ENCODE measurements at regions not wholly inside any gene's neighbourhood (a gene's known extent, or its start where the extent isn't known, plus 50 kb on each side); places are given as distances from the start of the nearest gene placed in this dataset.

DNA sequence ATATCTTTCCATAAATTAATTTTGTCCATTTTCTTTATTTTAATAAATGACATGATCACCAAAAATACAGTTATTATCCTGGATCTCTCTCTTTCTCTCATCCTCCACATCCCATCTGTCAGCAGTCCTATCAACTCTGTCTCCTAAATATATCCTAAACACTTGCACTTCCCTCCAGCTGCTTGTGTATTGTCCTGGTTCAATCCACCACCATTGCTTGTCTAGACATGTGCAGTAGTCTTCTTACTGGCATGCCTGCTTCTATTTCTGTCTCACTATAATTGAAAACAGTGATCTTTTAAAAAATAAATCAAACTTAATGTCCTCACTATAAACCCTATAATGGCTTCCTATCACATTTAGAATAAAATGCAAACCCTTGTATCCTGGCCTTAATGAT lies 2168.6 kb upstream of the PIK3C3 start:
- Histone ChIP-seq H3K36me3 (no peaks in the 10 kb centered on the region), H3K27me3 (no peaks in the 10 kb centered on the region), H3K9me3 (no peaks in the 10 kb centered on the region), H3K4me3 (no peak overlapping the region), H3K27ac (no peak overlapping the region), H3K4me1 (no peaks in the 10 kb centered on the region)
- TF ChIP-seq, protein P1, sequence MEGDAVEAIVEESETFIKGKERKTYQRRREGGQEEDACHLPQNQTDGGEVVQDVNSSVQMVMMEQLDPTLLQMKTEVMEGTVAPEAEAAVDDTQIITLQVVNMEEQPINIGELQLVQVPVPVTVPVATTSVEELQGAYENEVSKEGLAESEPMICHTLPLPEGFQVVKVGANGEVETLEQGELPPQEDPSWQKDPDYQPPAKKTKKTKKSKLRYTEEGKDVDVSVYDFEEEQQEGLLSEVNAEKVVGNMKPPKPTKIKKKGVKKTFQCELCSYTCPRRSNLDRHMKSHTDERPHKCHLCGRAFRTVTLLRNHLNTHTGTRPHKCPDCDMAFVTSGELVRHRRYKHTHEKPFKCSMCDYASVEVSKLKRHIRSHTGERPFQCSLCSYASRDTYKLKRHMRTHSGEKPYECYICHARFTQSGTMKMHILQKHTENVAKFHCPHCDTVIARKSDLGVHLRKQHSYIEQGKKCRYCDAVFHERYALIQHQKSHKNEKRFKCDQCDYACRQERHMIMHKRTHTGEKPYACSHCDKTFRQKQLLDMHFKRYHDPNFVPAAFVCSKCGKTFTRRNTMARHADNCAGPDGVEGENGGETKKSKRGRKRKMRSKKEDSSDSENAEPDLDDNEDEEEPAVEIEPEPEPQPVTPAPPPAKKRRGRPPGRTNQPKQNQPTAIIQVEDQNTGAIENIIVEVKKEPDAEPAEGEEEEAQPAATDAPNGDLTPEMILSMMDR (IDR thresholded peaks at IDR 0.05): no peak
- TF ChIP-seq POLR2AphosphoS5 (IDR thresholded peaks at IDR 0.05): no peak
- TF ChIP-seq POLR2A (IDR thresholded peaks at IDR 0.05): no peak
- no peak for TF ChIP-seq EP300 (IDR thresholded peaks at IDR 0.05)
- no peak for DNase-seq
- ATAC-seq (ENCODE audit: low FRiP score in 2 of 2): no peak

DNA sequence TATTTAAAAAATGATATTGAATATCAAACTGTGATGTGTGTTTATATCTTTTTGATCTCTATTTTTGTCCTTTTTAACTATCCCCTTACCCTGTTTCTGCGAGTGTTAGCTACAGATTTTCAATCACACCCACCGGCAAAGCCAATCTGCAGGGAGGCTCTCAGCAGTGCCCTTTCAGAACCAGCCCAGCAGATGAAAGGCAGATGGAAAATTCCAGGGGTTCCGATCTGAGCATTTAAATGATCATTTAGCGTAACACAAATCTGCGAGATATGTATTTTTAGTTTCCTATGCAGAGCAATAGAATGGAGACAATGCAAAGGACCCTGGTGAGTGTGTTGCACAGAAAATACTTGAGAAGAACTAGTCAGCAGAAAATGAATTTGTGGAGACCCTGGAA lies 2170.5 kb upstream of the PIK3C3 start:
- no peaks in the 10 kb centered on the region for H3K36me3 ChIP-seq
- TF ChIP-seq EP300 (IDR thresholded peaks at IDR 0.05): no peak
- no peak for TF ChIP-seq POLR2A (IDR thresholded peaks at IDR 0.05)
- TF ChIP-seq, protein P1 (IDR thresholded peaks at IDR 0.05): no peak
- no peak for TF ChIP-seq POLR2AphosphoS5 (IDR thresholded peaks at IDR 0.05)
- H3K4me3 ChIP-seq: no peak overlapping the region
- H3K27me3 ChIP-seq: no peaks in the 10 kb centered on the region
- no peaks in the 10 kb centered on the region for H3K4me1 ChIP-seq
- ATAC-seq (ENCODE audit: low FRiP score in 2 of 2) (no peak), DNase-seq (no peak)
- H3K9me3 ChIP-seq: no peaks in the 10 kb centered on the region
- no peak overlapping the region for H3K27ac ChIP-seq
- 79% methylated on average over 5 of the region's 5 CpGs for whole genome bisulfite sequencing, 2 donors

DNA sequence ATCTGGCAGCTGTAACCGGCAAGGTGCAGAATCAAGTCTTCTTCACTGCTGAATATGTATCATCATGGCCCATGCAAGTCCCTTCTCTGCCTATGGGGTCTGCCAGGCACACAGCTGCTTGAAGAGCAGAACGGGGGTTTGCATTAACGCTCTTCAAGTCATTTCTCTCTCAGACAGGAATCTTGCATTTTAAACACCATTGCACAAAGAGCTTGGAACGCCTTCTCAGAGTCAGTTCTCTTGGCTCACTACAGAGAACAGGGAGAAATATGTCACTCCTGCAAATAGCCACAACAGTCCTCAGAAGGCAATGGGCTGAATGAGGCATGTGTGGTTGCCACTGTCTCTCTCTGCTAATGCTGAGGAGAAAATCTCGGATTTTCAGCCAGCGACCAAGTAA lies 2173.5 kb upstream of the PIK3C3 start:
- Histone ChIP-seq H3K27ac (no peak overlapping the region), H3K36me3 (no peaks in the 10 kb centered on the region), H3K4me1 (no peaks in the 10 kb centered on the region), H3K27me3 (no peaks in the 10 kb centered on the region), H3K4me3 (no peak overlapping the region), H3K9me3 (no peaks in the 10 kb centered on the region)
- 79 to 88% methylated on average over 6 of the region's 6 CpGs for WGBS, 2 donors
- TF ChIP-seq POLR2AphosphoS5 (IDR thresholded peaks at IDR 0.05) (no peak), POLR2A (IDR thresholded peaks at IDR 0.05) (no peak), EP300 (IDR thresholded peaks at IDR 0.05) (no peak)
- TF ChIP-seq, protein P1 (IDR thresholded peaks at IDR 0.05): no peak
- ATAC-seq (ENCODE audit: low FRiP score in 2 of 2) (no peak), DNase-seq (no peak)

DNA sequence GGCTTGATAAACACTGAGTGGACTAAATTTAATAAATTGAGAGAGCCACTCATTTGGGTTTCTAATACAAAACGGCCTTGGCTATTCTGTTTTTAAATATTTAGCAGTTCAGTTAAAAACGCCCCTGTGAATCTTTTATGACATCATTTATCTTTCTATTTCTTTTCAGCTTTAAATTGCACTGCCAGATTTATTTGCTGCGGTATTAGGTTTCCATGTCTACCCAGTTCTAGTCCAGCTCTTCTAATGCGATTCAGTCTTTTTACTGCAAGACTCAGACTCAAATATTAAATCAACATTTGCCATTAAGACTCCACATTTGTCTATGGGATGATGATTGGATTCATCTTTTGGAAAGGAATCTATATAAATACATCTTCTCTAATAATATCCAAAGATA lies 2174.3 kb upstream of the PIK3C3 start:
- no peak for ATAC-seq (ENCODE audit: low FRiP score in 2 of 2)
- Histone ChIP-seq H3K27ac (no peak overlapping the region), H3K4me3 (no peak overlapping the region), H3K9me3 (no peaks in the 10 kb centered on the region), H3K36me3 (no peaks in the 10 kb centered on the region), H3K27me3 (no peaks in the 10 kb centered on the region), H3K4me1 (no peaks in the 10 kb centered on the region)
- 89 to 90% methylated on average over 4 of the region's 4 CpGs for WGBS, 2 donors
- no peak for DNase-seq
- TF ChIP-seq EP300 (IDR thresholded peaks at IDR 0.05) (no peak), POLR2AphosphoS5 (IDR thresholded peaks at IDR 0.05) (no peak), POLR2A (IDR thresholded peaks at IDR 0.05) (no peak)
- TF ChIP-seq, protein P1 (IDR thresholded peaks at IDR 0.05): no peak

DNA sequence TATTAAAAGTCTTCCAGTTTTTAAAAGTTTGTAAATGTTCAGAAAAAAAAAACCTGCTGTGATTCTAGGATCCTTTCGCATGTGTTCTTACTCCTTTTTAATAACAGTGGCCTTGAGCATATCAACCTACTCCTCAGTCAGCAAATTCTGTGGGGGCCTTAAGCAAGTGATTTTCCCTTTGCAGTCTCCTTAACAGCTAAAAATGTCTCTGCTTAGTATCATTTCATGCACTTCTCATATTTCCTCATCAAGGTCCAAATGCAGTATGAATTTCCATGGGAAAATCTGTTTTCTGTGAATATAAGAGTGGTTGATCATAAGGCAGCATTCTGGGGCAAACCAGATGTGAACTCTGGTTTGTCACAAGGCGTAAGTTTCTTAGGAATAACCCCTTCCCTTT lies 2175.1 kb upstream of the PIK3C3 start:
- Histone ChIP-seq H3K4me1 (no peaks in the 10 kb centered on the region), H3K9me3 (no peaks in the 10 kb centered on the region), H3K4me3 (no peak overlapping the region), H3K27ac (no peak overlapping the region), H3K36me3 (no peaks in the 10 kb centered on the region), H3K27me3 (no peaks in the 10 kb centered on the region)
- ATAC-seq (ENCODE audit: low FRiP score in 2 of 2) (no peak), DNase-seq (no peak)
- TF ChIP-seq EP300 (IDR thresholded peaks at IDR 0.05) (no peak), POLR2AphosphoS5 (IDR thresholded peaks at IDR 0.05) (no peak), POLR2A (IDR thresholded peaks at IDR 0.05) (no peak)
- TF ChIP-seq, protein P1 (IDR thresholded peaks at IDR 0.05): no peak
- WGBS, 2 donors: 93 to 95% methylated on average over 2 of the region's 2 CpGs
